ENCODE measurements at regions not wholly inside any gene's neighbourhood (a gene's known extent, or its start where the extent isn't known, plus 50 kb on each side); places are given as distances from the start of the nearest gene placed in this dataset.

GRCh38 chr2:7209757-7210555 is 292.7 kb downstream of the RNF144A start:
- DNase-seq (ENCODE audit: low read depth in 2 of 2, low spot score in 1 of 2) = no peak

GRCh38 chr2:7210712-7211111 is 293.5 kb downstream of the RNF144A start:
- DNase-seq (ENCODE audit: low read depth in 2 of 2, low spot score in 1 of 2) = no peak

GRCh38 chr2:7225848-7226247 is 308.6 kb downstream of the RNF144A start:
- no peak for DNase-seq (ENCODE audit: low read depth in 2 of 2, low spot score in 1 of 2)

- DNase-seq (ENCODE audit: low read depth in 2 of 2, low spot score in 1 of 2) = no peak
Measured at GRCh38 chr2:7226501-7226900, 309.3 kb downstream of the RNF144A start.

- DNase-seq (ENCODE audit: low read depth in 2 of 2, low spot score in 1 of 2) = no peak
Measured at GRCh38 chr2:7233126-7233525, 315.9 kb downstream of the RNF144A start.

- DNase-seq (ENCODE audit: low read depth in 2 of 2, low spot score in 1 of 2) = no peak
Measured at GRCh38 chr2:7237466-7237865, 320.3 kb downstream of the RNF144A start.

- no peak for DNase-seq (ENCODE audit: low read depth in 2 of 2, low spot score in 1 of 2)
Measured at GRCh38 chr2:7239078-7239477, 321.9 kb downstream of the RNF144A start.

- DNase-seq (ENCODE audit: low read depth in 2 of 2, low spot score in 1 of 2) = no peak
Measured at GRCh38 chr2:7241041-7241745, 324.0 kb downstream of the RNF144A start.

GRCh38 chr2:7242189-7242867 is 325.1 kb downstream of the RNF144A start:
- DNase-seq (ENCODE audit: low read depth in 2 of 2, low spot score in 1 of 2) = no peak

GRCh38 chr2:7243276-7243675 is 326.1 kb downstream of the RNF144A start:
- no peak for DNase-seq (ENCODE audit: low read depth in 2 of 2, low spot score in 1 of 2)

GRCh38 chr2:7256377-7256776 is 339.2 kb downstream of the RNF144A start:
- no peak for DNase-seq (ENCODE audit: low read depth in 2 of 2, low spot score in 1 of 2)

- DNase-seq (ENCODE audit: low read depth in 2 of 2, low spot score in 1 of 2) = no peak
Measured at GRCh38 chr2:7262727-7263126, 345.5 kb downstream of the RNF144A start.

- no peak for DNase-seq (ENCODE audit: low read depth in 2 of 2, low spot score in 1 of 2)
Measured at GRCh38 chr2:7264791-7265190, 347.6 kb downstream of the RNF144A start.

GRCh38 chr2:7265286-7265685 is 348.1 kb downstream of the RNF144A start:
- no peak for DNase-seq (ENCODE audit: low read depth in 2 of 2, low spot score in 1 of 2)

- DNase-seq (ENCODE audit: low read depth in 2 of 2, low spot score in 1 of 2) = no peak
Measured at GRCh38 chr2:7269106-7269643, 352.0 kb downstream of the RNF144A start.

GRCh38 chr2:7270011-7270431 is 352.8 kb downstream of the RNF144A start:
- no peak for DNase-seq (ENCODE audit: low read depth in 2 of 2, low spot score in 1 of 2)

GRCh38 chr2:7272210-7272609 is 355.0 kb downstream of the RNF144A start:
- DNase-seq (ENCODE audit: low read depth in 2 of 2, low spot score in 1 of 2) = no peak

- no peak for DNase-seq (ENCODE audit: low read depth in 2 of 2, low spot score in 1 of 2)
Measured at GRCh38 chr2:7278984-7279383, 361.8 kb downstream of the RNF144A start.

GRCh38 chr2:7279421-7279949 is 362.3 kb downstream of the RNF144A start:
- no peak for DNase-seq (ENCODE audit: low read depth in 2 of 2, low spot score in 1 of 2)

- DNase-seq (ENCODE audit: low read depth in 2 of 2, low spot score in 1 of 2) = no peak
Measured at GRCh38 chr2:7280790-7281189, 363.6 kb downstream of the RNF144A start.

Data from stimulated activated CD8-positive, alpha-beta memory T cell treated with anti-CD3 and anti-CD28 coated beads, Interleukin-4, amount 100 ng/mL, for 4 hours (primary cell).